ENCODE measurements at regions not wholly inside any gene's neighbourhood (a gene's known extent, or its start where the extent isn't known, plus 50 kb on each side); places are given as distances from the start of the nearest gene placed in this dataset.

DNA sequence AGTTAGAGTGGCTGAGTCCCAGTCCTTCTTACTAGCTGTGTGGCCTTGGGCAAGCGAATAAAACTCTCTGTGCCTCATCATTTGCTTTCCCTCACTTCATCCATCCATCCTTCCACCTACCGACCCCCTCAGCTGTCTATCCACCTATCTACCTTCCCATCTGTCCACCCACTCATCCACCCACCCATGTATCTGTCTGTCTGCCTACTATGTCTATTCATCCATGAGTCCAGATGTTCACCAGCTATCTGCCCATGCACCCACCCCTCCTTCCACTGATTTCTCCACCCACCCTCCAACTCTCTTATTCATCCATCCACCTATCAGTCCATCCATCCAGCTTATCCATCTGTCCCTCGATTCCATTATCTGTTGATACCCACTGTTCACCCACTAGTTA, 60.4 kb upstream of the ATP2B2 start:
- H3K27me3 ChIP-seq: peaks cover 0 to 6% (median 0%) of the 10 kb centered on the region in 3 donors
- WGBS, 2 donors: 68 to 83% methylated on average over 3 of the region's 3 CpGs
- H3K4me3 ChIP-seq: no peak overlapping the region
- no peak for DNase-seq
- no peak for TF ChIP-seq POLR2AphosphoS5 (IDR thresholded peaks at IDR 0.05)
- TF ChIP-seq, protein P1, sequence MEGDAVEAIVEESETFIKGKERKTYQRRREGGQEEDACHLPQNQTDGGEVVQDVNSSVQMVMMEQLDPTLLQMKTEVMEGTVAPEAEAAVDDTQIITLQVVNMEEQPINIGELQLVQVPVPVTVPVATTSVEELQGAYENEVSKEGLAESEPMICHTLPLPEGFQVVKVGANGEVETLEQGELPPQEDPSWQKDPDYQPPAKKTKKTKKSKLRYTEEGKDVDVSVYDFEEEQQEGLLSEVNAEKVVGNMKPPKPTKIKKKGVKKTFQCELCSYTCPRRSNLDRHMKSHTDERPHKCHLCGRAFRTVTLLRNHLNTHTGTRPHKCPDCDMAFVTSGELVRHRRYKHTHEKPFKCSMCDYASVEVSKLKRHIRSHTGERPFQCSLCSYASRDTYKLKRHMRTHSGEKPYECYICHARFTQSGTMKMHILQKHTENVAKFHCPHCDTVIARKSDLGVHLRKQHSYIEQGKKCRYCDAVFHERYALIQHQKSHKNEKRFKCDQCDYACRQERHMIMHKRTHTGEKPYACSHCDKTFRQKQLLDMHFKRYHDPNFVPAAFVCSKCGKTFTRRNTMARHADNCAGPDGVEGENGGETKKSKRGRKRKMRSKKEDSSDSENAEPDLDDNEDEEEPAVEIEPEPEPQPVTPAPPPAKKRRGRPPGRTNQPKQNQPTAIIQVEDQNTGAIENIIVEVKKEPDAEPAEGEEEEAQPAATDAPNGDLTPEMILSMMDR (IDR thresholded peaks at IDR 0.05): no peak
- TF ChIP-seq EP300 (IDR thresholded peaks at IDR 0.05): no peak
- no peak for TF ChIP-seq POLR2A (IDR thresholded peaks at IDR 0.05)
- H3K27ac ChIP-seq: no peak overlapping the region
- H3K4me1 ChIP-seq: no peaks in the 10 kb centered on the region
- intact Hi-C loops (cut with DNase I): no loop called here
- H3K9me3 ChIP-seq: no peaks in the 10 kb centered on the region
- H3K36me3 ChIP-seq: no peaks in the 10 kb centered on the region

DNA sequence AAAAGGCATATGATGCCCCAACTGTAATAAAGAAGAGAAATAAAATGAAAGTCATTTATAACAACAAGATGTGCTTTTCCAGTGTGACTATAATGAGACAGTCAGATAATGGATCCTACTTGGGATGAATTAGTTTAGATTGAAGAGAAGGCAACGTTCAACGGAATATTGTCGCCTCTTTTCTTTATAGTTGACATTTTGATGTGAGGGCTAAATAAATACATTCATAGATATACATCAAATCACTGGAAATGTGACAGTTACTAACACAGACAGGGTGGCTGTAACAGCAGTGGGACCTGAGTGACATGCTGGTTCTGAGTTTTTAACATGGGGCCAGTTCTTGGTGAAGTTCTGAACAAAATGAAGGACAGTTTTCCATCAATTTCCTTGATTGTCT, 61.1 kb upstream of the ATP2B2 start:
- Histone ChIP-seq H3K4me1 (no peaks in the 10 kb centered on the region), H3K36me3 (no peaks in the 10 kb centered on the region), H3K4me3 (no peak overlapping the region), H3K27ac (no peak overlapping the region), H3K9me3 (no peaks in the 10 kb centered on the region), H3K27me3 (peaks cover 0 to 6% (median 0%) of the 10 kb centered on the region in 3 donors)
- no peak for DNase-seq
- intact Hi-C loops (cut with DNase I): no loop called here
- TF ChIP-seq, protein P1 (IDR thresholded peaks at IDR 0.05): no peak
- TF ChIP-seq POLR2A (IDR thresholded peaks at IDR 0.05) (no peak), EP300 (IDR thresholded peaks at IDR 0.05) (no peak), POLR2AphosphoS5 (IDR thresholded peaks at IDR 0.05) (no peak)
- 89 to 92% methylated on average over 3 of the region's 3 CpGs for WGBS, 2 donors

DNA sequence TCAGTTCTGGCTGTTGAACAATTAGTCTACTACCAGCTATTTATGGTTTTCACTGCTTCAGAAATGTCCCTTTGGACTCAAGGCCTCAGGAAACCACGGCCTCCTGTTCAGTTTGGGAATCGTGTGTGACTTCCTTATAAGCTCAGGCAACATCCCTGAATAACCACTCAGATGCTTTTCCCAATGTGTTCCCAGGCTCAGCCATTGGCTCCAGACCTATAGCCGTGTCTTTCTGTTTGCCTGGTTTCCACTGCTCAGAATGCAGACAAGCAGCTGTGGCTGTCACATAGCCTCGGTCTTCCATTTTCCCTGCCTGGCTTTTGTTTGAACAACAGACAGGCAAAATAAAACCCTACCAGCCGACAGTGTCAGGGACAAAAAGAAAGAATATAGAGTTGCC, 63.2 kb upstream of the ATP2B2 start:
- DNase-seq: no peak
- Histone ChIP-seq H3K27me3 (peaks cover 0 to under 1% (median 0%) of the 10 kb centered on the region in 3 donors), H3K36me3 (no peaks in the 10 kb centered on the region), H3K9me3 (no peaks in the 10 kb centered on the region), H3K4me1 (no peaks in the 10 kb centered on the region), H3K4me3 (no peak overlapping the region), H3K27ac (no peak overlapping the region)
- intact Hi-C loops (cut with DNase I): no loop called here
- TF ChIP-seq, protein P1 (IDR thresholded peaks at IDR 0.05): no peak
- TF ChIP-seq EP300 (IDR thresholded peaks at IDR 0.05) (no peak), POLR2AphosphoS5 (IDR thresholded peaks at IDR 0.05) (no peak), POLR2A (IDR thresholded peaks at IDR 0.05) (no peak)
- 21 to 33% methylated on average over 5 of the region's 5 CpGs for WGBS, 2 donors

DNA sequence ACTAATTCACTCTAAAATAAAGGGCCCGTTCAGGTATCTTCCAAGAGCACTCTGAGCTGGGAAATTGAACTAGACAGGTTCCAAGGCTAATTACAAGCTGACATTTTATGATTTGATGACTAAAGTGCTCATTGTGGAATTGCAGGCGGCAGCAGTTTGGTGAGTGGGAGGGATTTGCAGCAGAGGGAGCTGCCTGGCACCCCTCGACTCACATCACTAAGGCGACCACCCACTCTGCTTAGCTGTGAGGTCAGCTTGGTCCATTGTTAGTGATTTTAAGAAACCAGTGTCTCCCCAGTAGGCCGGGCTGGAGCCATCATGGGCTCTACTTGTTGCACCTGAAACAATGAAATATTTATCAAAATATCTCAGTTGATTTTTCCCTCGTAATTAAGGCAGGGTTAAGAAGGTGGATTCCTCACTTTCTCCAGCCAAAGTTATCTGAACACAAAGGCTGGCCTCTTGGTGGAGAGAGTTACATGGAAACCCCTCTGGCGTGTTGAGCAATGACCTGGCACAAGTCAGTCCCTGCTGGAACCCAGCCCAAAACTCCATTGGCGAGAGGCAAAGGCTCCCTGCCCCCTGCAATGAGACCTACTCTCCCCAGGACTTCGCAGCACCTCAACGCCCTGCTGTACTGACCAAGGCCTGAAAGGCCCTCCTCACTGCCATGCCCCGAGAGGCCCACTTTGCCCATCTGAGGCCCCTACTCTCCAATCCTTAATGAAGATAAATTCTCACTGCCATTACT, 65.0 kb upstream of the ATP2B2 start:
- Histone ChIP-seq H3K27me3 (no peaks in the 10 kb centered on the region), H3K4me3 (no peak overlapping the region), H3K36me3 (no peaks in the 10 kb centered on the region), H3K27ac (no peak overlapping the region), H3K9me3 (no peaks in the 10 kb centered on the region), H3K4me1 (no peaks in the 10 kb centered on the region)
- intact Hi-C loops (cut with DNase I): no loop called here
- no peak for TF ChIP-seq EP300 (IDR thresholded peaks at IDR 0.05)
- TF ChIP-seq, protein P1 (IDR thresholded peaks at IDR 0.05): no peak
- TF ChIP-seq POLR2A (IDR thresholded peaks at IDR 0.05): no peak
- TF ChIP-seq POLR2AphosphoS5 (IDR thresholded peaks at IDR 0.05): no peak
- 55 to 81% methylated on average over 11 of the region's 11 CpGs for WGBS, 2 donors
- DNase-seq: no peak
